ENCODE measurements at regions not wholly inside any gene's neighbourhood (a gene's known extent, or its start where the extent isn't known, plus 50 kb on each side); places are given as distances from the start of the nearest gene placed in this dataset.

GRCh38 chr15:37820380-37821128 is 113.9 kb upstream of the TMCO5A start:
- no peak overlapping the region for H3K27ac ChIP-seq
- intact Hi-C loops (cut with DNase I; ENCODE audit: low total_unique reads) = no loop called here
- H3K27me3 ChIP-seq = no peaks in the 10 kb centered on the region
- in situ Hi-C loops (cut with MboI; ENCODE audit: low pct_ligation_motif_present in 1 of 4, low pct_unique_long_range_greater_than_20kb in 1 of 4, low sequenced_read_pairs in 3 of 4) = no loop called here
- no peaks in the 10 kb centered on the region for H3K36me3 ChIP-seq
- no peak for DNase-seq
- H3K4me1 ChIP-seq = no peaks in the 10 kb centered on the region
- no peak overlapping the region for H3K4me3 ChIP-seq
- H3K9me3 ChIP-seq = no peaks in the 10 kb centered on the region
- TF ChIP-seq POLR2AphosphoS5 (IDR thresholded peaks at IDR 0.05) (no peak), EP300 (IDR thresholded peaks at IDR 0.05; ENCODE audit: low read depth) (no peak), POLR2A (IDR thresholded peaks at IDR 0.05) (no peak)
- TF ChIP-seq, protein P1, sequence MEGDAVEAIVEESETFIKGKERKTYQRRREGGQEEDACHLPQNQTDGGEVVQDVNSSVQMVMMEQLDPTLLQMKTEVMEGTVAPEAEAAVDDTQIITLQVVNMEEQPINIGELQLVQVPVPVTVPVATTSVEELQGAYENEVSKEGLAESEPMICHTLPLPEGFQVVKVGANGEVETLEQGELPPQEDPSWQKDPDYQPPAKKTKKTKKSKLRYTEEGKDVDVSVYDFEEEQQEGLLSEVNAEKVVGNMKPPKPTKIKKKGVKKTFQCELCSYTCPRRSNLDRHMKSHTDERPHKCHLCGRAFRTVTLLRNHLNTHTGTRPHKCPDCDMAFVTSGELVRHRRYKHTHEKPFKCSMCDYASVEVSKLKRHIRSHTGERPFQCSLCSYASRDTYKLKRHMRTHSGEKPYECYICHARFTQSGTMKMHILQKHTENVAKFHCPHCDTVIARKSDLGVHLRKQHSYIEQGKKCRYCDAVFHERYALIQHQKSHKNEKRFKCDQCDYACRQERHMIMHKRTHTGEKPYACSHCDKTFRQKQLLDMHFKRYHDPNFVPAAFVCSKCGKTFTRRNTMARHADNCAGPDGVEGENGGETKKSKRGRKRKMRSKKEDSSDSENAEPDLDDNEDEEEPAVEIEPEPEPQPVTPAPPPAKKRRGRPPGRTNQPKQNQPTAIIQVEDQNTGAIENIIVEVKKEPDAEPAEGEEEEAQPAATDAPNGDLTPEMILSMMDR (IDR thresholded peaks at IDR 0.05) = no peak
- WGBS, 2 donors (ENCODE audit: low coverage in 1 of 2) = 81 to 84% methylated on average over 7 to 10 of the region's 10 CpGs

- Histone ChIP-seq H3K27me3 (no peaks in the 10 kb centered on the region), H3K36me3 (no peaks in the 10 kb centered on the region), H3K9me3 (no peaks in the 10 kb centered on the region), H3K4me1 (no peaks in the 10 kb centered on the region), H3K27ac (no peak overlapping the region), H3K4me3 (no peak overlapping the region)
- intact Hi-C loops (cut with DNase I; ENCODE audit: low total_unique reads) (no loop called here), in situ Hi-C loops (cut with MboI; ENCODE audit: low pct_ligation_motif_present in 1 of 4, low pct_unique_long_range_greater_than_20kb in 1 of 4, low sequenced_read_pairs in 3 of 4) (no loop called here)
- TF ChIP-seq, protein P1 (IDR thresholded peaks at IDR 0.05) = no peak
- no peak for TF ChIP-seq POLR2A (IDR thresholded peaks at IDR 0.05)
- TF ChIP-seq POLR2AphosphoS5 (IDR thresholded peaks at IDR 0.05) = no peak
- TF ChIP-seq EP300 (IDR thresholded peaks at IDR 0.05; ENCODE audit: low read depth) = no peak
- WGBS, 2 donors (ENCODE audit: low coverage in 1 of 2) = 73 to 84% methylated on average over 3 to 10 of the region's 10 CpGs
- no peak for DNase-seq
Measured at GRCh38 chr15:37823601-37824275, 110.7 kb upstream of the TMCO5A start.

DNA sequence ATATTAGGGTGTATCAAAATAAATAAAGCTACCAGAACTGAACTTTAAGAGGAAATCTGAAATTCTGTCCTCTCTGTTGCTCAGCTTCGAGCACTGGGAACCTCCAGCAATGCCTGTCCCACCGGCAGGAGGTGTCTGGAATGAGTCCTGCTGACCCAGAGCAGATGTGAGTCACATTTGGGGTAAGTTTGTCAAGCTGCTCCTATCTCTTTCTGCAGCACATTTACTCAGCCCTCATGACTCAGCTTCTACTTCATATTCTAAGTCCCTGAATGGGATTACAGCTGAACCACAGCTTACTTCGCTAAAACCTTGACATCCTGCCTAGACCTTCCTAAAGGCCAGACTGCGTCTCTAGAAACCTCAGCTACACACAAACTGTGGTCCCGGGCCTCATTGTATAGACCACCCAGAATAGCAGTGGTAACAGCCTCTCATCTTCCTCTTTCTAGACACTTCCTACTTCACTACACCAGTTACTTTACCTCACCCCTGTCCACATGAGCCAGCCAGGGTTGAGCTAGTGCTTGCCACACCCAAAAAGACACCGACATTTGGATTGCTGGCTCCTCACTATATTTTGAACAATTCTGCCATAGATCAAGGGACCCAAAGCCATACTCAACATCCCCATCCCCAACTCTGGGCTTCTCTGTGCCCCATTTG is 109.6 kb upstream of the TMCO5A start:
- TF ChIP-seq POLR2A (IDR thresholded peaks at IDR 0.05) (no peak), POLR2AphosphoS5 (IDR thresholded peaks at IDR 0.05) (no peak), EP300 (IDR thresholded peaks at IDR 0.05; ENCODE audit: low read depth) (no peak)
- TF ChIP-seq, protein P1 (IDR thresholded peaks at IDR 0.05) = no peak
- intact Hi-C loops (cut with DNase I; ENCODE audit: low total_unique reads) (no loop called here), in situ Hi-C loops (cut with MboI; ENCODE audit: low pct_ligation_motif_present in 1 of 4, low pct_unique_long_range_greater_than_20kb in 1 of 4, low sequenced_read_pairs in 3 of 4) (no loop called here)
- no peak overlapping the region for H3K4me3 ChIP-seq
- H3K4me1 ChIP-seq = no peaks in the 10 kb centered on the region
- no peaks in the 10 kb centered on the region for H3K9me3 ChIP-seq
- no peak for DNase-seq
- no peak overlapping the region for H3K27ac ChIP-seq
- WGBS, 2 donors (ENCODE audit: low coverage in 1 of 2) = 57 to 60% methylated on average over 5 to 6 of the region's 6 CpGs
- H3K27me3 ChIP-seq = no peaks in the 10 kb centered on the region
- H3K36me3 ChIP-seq = no peaks in the 10 kb centered on the region

- Histone ChIP-seq H3K27ac (no peak overlapping the region), H3K4me1 (no peaks in the 10 kb centered on the region), H3K9me3 (peaks cover 4% of the 10 kb centered on the region in 2 donors), H3K36me3 (no peaks in the 10 kb centered on the region), H3K4me3 (no peak overlapping the region), H3K27me3 (no peaks in the 10 kb centered on the region)
- intact Hi-C loops (cut with DNase I; ENCODE audit: low total_unique reads) = no loop called here
- in situ Hi-C loops (cut with MboI; ENCODE audit: low pct_ligation_motif_present in 1 of 4, low pct_unique_long_range_greater_than_20kb in 1 of 4, low sequenced_read_pairs in 3 of 4) = no loop called here
- DNase-seq = no peak
- TF ChIP-seq POLR2A (IDR thresholded peaks at IDR 0.05) (no peak), EP300 (IDR thresholded peaks at IDR 0.05; ENCODE audit: low read depth) (no peak), POLR2AphosphoS5 (IDR thresholded peaks at IDR 0.05) (no peak)
- TF ChIP-seq, protein P1 (IDR thresholded peaks at IDR 0.05) = no peak
- 30 to 43% methylated on average over 3 of the region's 3 CpGs for WGBS, 2 donors (ENCODE audit: low coverage in 1 of 2)
Measured at GRCh38 chr15:37837276-37837675, 97.2 kb upstream of the TMCO5A start.
